HG02678 (cell line): ENCODE measurements at regions not wholly inside any gene's neighbourhood (a gene's known extent, or its start where the extent isn't known, plus 50 kb on each side); places are given as distances from the start of the nearest gene placed in this dataset.
A peak's percentile ranks its signal among the peaks of the same experiment; 100 is the strongest.
"Not testable (repeated sequence)": the region's sequence is repeated elsewhere in the genome, so short reads cannot be mapped to it uniquely, and the experiment has no call there.

ENCODE experiments used
- ATAC-seq: cut with Tn5 transposase; IDR thresholded peaks from one replicate; pipeline ENCODE4 v1.9.1; 2021; ENCODE audit warnings: mild to moderate bottlenecking, moderate library complexity; ENCODE audit not compliant: unreplicated experiment

DNA sequence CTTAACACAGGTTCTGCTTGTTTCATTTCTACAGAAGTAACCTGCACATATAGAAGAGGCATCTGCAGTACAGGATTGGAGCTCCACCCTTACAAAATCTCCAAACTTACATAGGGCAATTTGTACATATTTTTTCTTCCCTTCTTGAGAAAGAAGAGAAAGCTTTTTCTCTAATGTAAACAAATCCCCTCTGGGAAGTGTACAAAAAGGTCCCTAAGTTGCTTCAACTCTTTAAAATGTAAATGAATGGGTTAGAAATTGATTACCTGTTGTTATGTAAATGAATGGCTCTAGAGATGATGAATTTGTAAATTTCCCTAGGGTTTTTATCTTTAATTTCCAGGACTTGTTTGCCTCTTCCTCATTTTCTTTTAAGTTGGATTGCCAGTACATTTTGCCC is 1183.7 kb downstream of the MRPL39 start:
- ATAC-seq: no peak

DNA sequence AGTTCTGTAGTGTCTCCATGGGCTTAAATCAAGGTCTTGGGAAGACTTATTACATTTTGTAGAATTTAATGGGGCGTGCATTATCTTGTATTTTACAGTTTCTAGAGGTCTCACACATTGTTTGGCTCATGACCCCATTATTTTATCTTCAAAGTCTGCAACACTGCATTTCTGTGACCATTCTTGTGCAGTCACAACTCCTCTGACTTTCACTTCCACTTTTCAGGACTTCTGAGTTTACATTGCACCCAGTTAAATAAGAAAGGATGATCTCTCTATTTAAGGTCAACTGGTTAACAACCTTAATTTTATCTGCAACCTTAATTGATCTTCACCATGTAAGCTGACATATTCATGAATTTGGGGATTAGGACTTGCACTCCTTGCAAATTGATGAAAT is 1186.6 kb downstream of the MRPL39 start:
- peak; percentile 79 for ATAC-seq

DNA sequence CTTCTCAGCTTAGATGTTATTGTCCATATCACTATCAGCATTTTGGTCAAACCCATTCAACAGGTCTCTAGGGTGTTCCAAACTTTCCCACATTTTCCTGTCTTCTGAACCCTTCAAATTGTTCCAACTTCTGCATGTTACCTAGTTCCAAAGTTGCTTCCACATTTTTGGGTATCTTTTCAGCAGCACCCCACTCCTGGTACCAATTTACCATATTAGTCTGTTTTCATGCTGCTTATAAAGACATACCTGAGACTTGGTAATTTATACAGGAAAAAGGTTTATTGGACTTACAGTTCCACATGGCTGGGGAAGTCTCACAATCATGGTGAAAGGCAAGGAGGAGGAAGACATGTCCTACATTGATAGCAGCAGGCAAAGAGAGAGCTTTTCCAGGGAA is 1187.6 kb downstream of the MRPL39 start:
- ATAC-seq: not testable (repeated sequence)

DNA sequence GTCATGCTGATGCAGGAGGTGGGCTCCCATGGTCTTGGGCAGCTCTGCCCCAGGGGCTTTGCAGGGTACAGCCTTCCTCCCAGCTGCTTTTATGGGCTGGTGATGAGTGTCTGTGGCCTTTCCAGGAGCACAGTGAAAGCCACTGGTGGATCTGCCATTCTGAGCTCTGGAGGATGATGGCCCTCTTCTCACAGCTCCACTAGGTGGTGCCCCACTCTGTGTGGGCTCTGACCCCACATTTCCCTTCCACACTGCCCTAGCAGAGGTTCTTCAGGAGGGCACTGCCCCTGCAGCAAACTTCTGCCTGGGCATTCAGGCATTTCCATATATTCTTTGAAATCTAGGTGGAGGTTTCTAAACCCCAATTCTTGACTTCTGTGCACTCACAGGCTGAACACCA is 1188.6 kb downstream of the MRPL39 start:
- no peak for ATAC-seq

DNA sequence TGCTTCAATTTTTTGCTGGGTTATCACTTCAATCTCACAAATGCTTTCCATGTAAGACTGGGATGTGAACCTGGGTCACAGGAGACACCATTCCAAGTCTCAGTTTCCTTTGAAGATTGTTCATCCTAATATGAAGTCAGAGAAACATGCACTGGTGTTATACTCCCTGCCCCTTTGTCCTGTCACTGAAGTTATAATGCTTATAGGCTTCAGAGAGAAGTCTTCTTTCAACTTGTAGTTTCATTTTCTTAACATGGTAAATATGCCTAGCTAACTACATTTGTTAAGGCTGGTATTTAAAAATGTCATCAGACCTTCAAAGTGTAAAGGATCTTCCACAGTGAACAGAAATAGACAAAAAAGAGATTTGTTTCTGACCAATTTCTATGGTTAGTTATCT is 1195.9 kb downstream of the MRPL39 start:
- no peak for ATAC-seq

DNA sequence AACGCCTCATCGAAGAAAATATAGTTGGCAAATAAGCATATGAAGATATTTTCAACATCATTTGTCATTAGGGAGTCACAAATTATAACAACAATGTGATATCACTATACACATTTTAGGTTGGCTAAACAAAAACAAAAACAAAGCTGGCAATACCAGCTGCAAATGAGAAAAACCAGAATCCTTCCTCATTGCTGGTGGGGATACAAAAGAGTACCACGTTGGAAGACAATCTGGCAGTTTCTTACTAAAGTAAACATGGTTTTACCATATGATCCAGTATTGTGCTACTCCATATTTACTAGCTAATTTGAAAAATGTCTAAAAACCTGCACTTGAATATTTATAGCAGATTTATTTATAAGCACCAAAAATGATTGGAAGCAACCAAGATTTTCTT is 1204.1 kb downstream of the MRPL39 start:
- ATAC-seq: no peak

DNA sequence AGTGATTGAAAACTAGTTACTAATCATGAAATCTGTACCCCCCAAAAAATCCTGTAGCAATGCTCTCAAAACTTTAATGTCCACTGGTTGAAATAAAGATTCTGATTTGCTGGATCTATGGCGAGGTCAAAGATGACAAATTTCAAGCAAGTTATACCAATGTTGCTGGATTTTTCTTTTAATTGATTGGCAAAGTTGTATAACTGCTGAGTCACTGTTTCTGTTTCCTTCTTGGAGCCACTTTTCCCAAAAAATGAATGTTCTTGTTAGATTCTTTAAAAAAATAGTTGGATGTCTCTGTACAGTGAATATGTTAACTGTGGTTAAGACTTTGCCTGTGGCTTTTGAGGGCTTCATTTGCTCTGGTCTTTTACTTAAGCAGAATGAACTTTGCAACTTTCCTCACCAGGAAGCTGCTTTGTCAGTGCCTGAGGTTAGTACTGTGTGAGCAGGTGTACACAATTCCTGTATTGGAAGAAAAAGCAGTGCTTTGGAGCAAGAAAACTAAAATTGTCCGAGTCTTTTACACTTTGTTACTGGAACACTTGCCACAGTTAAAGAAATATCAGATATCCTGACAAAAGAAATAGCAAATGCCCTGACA is 1211.9 kb downstream of the MRPL39 start:
- no peak for ATAC-seq

DNA sequence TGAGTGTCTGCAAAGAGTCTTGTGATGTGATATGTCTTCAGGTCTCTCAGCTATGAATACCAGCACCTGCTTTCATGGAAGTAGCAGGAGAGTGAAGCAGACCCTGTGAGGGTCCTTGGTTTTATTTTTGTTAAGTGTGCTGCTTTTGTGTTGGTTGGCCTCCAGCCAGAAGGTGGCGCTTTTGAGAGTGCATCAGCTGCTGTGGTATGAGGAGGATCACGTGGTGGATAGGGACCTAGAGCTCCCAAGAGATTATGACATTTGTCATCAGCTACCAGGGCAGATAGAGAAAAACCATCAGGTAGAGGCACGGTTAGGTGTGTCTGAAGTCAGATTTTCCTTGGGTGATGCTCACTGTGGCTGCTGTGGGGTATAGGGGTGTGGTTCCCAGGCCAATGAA is 1232.1 kb downstream of the MRPL39 start:
- ATAC-seq: no peak

DNA sequence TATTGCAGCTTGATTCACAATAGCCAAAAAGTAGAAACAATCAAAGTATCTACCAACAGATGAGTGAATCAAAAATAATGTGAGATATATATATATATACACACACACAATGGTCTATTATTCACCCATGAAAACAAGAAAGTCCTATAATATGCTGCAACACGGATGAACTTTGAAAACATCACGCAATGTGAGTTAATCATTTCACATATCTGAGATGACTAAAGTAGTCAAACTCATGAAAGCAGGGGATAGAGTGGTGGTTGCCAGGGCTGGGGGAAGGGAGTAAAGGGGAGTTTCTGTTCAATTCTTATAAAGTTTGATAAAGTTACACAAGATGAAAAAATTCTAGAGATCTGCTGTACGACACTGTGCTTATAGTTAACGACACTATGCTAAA is 1234.8 kb downstream of the MRPL39 start:
- no peak for ATAC-seq

DNA sequence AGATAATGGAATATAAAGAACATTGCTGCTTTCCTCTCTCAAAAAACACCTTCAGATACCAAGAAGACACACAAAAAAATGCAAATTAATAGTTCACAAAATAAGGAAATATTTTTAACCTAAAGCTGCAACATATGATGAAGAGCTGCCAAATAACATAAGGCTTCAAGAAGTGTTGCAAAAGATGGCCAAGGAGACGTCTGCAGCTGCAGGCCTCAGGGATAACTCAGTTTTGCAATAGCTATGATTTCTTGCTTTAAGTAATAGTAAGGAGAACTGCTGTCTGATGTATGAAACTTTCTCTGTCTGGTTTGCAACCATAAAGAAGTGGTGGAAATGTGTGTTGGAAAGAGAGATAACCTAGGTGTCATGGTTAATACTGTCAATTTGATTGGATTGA is 1237.5 kb downstream of the MRPL39 start:
- no peak for ATAC-seq

DNA sequence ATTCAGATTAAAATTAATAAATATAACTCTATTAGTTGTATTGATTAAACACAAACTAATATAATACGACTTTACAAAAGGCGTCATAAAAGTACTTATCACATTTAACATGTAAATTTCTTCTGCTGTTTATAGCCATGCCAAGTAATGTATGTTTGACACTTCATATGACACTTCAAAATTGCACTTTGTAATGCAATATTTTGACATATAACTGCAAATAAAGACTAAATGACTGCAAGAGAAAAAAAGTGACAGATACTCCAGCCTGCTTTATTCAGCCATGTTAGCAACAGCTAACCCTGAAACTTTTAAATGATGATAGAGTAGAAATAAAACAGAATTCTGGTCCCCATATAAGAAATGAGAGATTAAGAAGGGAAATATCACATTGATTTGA is 1238.0 kb downstream of the MRPL39 start:
- no peak for ATAC-seq

DNA sequence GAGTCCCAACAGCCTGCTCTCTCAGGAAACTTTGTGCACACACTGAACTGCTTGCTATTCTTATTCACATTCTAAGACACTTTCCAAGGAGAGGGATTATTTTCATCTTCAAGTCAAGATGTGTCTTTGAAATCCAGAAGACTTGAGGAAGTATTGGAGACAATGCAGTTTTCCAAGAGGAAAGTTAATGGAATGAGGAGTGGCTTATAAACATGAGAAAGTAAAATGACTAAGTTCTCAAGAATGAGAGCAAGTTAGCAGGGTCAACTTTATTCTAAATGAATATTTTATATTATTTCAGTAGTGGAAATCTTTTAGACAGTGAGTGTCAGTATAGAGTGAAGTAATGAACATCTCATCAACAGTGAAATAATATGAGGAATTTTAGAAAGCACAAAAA is 1239.3 kb downstream of the MRPL39 start:
- ATAC-seq: no peak

DNA sequence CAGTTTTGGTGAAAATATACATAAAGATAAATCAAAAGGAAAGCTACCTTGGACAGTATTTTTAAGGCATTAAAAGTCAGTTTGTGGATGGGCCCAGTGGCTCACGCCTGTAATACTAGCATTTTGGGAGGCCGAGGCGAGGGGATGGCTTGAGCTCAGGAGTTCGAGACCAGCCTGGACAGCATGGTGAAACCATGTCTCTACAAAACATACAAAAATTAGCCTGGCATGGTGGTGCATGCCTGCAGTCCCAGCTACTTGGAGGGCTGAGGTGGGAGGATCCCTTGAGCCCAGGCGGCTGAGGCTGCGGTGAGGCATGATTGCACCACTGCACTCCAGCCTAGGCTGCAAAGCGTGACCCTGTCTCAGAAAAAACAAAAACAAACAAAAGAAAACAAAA is 1253.8 kb downstream of the MRPL39 start:
- no peak for ATAC-seq

DNA sequence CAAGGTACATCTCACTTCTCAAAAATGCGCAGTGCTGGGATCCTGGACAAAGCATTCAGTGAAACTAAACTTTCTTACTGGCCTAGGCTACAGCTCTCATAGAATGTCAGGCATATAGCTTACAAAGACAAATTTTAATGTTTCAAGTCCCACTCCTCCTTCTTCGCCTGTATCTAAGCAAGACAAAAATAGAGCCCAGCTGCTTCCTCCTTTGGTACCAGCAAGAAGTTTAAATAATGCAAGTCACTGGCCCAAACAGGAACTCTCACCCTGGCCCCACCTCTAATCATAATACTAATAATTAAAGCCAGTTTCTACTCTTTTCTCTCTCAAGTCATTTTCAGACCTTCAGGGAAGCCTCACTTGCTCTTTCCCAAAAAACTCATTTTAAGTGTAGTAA is 1267.9 kb downstream of the MRPL39 start:
- no peak for ATAC-seq

DNA sequence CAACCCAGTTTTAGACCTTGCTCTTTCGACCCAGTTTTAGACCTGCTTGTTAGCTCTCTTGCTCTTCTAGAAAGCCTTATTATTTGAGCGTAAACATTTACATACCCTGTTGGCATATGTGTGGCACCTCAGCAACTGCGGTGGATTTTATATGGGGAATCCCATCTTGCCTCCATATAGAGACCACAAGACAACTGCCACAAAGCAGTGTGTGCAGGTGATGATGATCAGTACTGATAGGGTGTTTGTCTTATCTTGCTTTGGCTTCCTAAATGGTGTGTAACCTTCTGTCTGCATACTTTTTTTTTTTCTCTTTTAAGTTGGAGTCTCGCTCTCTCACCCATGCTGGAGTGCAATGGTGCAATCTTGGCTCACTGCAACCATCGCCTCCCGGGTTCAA is 1270.8 kb downstream of the MRPL39 start:
- no peak for ATAC-seq

DNA sequence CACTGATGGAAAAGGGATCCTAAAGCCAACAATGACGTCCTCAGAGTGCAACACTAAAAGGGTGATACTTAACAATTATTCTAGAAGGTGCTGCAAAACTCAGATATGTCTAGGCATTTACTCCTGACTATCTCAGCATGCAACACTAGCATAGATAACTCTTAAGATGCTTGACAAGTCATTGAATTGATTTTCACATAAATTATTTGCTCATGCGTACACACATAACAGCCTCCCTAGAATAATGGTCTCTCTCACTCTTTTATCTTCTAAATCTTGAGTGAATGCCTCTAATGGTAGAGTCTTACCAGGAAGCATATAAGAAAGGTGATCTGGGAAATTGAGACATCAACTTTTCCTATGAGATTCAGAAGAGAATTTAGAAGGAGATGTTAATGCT is 1283.7 kb downstream of the MRPL39 start:
- ATAC-seq: no peak

DNA sequence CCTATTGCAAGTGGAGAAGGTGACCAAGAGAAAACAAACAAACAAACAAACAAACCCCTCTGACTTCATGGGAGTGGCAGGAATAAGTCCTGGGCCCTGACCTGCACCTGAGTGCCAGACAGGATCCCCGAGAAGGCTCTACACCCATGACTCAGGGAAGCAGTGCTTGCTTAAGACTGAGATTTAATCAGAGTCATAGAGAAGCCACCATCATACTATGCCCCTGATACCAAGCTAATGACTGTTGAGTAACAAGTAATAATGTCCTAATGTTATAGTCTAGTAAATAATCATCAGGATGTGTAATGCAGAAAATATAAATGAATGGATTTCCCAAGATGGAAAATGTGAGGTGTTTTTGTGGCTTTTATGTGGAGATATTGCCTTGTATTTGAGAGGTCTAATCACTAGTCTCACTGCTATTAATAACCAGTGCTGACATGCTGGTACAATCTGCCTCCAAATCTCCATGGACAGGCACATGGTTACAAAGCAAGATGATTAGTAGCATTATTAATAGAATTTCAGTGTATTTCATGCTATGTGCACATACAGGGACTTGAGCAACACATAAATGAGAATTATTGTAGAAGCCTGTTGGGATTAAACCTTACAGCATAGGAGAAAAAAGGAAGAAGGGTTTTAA is 1290.9 kb downstream of the MRPL39 start:
- ATAC-seq: no peak

DNA sequence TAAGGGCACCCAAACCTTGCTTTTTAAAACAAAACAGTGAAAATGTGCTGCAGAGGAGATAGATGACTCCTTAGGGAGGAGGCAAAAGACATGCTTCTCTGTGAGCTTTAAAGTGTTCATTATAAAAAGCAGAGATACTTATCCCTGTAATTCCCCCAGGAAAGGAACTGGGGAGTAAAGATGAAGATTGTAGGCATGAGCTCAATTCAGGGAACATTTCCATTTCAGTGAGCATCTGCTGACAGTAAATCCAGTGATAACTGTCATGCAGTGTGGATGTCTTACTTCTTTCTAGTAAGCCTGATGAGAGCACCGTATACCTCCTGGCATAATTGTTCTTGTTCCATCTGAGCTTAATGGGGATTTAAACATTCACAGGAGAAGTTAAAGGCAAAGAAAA is 1296.5 kb downstream of the MRPL39 start:
- no peak for ATAC-seq

DNA sequence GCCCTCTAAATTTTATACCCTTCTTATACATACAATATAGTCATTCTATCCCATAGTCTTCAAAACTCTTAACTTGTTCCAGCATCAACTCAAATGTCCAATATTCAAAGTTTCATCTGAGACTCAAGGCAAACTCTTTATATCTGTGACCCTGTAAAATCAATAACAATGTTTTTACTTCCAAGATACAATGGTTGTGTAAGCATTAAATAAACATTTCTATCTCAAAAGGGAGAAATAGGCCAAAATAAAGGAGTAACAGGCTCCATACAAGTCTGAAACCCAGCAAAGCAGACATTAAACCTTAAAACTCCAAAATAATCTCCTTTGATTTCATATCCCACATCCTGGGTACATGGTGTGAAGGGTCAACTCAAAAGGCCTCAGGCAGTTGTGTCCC is 1299.1 kb downstream of the MRPL39 start:
- no peak for ATAC-seq

DNA sequence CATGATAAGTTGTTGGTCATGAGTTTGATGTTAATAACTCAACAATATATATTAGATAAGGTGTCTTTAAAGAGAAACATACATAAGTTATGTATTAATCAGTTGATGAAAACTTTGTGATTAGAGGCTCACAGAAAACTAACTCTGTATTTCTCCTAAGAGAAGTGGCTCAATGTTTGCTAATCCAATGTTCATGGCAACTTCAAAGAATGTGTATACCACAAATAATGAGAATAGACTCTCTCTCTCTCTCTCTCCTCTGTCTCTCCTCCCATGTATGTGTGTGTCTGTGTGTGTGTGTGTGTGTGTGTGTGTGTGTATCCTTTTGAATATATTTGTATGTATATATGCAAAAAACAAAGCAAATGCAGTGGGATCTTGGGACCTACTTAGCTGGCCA is 1304.9 kb downstream of the MRPL39 start:
- ATAC-seq: no peak

DNA sequence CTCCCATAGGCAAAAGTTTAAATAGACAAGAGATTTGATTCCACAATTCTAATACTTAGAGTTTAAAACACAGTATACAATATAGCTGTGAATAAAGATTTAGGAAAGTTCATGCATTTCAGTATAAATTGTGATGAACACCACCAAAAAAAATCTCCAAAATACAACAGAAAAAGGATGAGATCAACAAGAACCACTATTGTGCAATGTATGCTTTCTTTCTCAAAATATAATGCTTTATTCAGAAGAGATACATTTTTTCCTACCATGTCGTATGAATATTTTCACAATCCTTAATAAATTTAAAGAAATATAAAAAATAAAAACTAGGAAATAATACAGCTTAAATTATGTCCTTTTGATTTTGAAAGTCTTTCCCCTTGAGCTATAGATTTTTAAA is 1309.2 kb downstream of the MRPL39 start:
- ATAC-seq: no peak

DNA sequence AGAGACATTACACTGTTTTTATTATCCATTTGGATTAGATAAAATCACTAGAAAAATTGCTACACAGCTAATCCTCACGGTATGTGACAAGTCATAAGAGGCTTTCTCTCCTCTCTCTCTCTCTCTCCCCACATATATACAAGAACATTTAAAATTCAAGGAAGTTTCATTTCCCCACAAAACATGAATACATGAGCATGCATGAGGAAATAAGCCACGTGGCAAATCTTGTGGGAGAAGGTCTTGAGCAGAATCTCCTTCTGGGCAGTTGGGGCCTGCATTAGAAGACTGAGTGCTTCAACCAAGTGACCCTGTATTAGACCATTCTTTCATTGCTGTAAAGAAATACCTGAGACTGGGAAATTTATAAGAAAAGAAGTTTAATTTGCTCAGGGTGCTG is 1313.1 kb downstream of the MRPL39 start:
- ATAC-seq: no peak

DNA sequence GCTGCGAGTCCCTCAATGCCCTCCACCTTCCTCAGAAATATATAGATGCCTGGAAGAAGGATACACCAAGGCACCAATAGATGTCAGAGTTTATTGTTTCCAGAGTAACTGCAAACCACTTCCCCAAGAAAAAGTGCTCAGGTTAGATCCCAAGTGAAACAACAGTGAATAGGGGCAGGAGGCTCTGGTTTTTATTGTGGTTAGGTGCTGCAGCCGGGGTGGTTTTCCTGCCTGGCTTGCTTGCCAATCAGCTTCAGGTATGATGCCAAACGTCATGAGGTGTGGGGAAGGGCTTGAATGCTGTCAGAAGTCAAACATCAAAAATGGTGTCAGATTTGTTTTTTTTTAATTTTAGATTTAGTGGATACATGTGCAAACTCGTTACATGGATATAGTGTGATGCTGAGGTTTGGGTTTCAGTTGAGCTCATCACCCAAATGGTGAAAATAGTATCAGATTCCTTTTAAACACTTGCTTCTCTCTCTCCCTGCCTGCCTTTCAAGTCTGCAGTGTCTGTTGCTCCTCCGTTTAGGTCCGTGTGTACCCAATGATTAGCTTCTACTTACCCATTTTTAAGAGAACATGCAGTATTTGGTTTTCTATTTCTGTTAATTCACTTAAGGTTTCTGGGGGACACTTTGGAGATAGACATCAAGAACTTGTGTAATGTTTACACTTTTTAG is 1317.0 kb downstream of the MRPL39 start:
- ATAC-seq: no peak
